ENCODE measurements at regions not wholly inside any gene's neighbourhood (a gene's known extent, or its start where the extent isn't known, plus 50 kb on each side); places are given as distances from the start of the nearest gene placed in this dataset.

GRCh38 chr15:47861111-47861903 lies 144.0 kb downstream of the SEMA6D start:
- TF ChIP-seq CTCF (optimal IDR thresholded peaks at IDR 0.05 in 1 of 3, IDR thresholded peaks at IDR 0.05 in 1 of 3, conservative IDR thresholded peaks at IDR 0.05 in 1 of 3; ENCODE audit: extremely low read depth in 1 of 3, insufficient read depth in 2 of 3, low read length in 3 of 3): no peak
- TF ChIP-seq EZH2 (IDR thresholded peaks at IDR 0.05; ENCODE audit: low read length): no peak
